ENCODE measurements at regions not wholly inside any gene's neighbourhood (a gene's known extent, or its start where the extent isn't known, plus 50 kb on each side); places are given as distances from the start of the nearest gene placed in this dataset.

DNA sequence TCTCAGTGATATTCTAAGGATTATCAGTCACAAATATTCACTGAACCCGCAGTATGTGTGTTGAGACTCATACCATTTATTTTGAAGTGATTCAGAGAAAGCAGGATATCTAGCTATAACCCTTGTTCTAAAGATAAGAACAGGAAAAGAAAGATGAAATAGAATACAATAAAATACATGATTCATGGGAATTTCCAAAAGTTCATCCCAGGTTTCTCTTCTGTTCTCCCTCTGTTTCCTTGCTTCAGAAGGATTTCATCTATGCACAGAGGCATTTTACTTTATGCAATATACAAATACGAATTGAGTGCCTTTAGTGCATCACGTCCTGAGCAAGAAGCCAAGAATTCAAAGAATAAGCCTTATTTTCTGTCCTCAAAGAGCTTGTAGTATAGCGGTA is 274.4 kb upstream of the GPC6 start:
- Mint-ChIP-seq H3K4me1 (peaks cover 23% of the 10 kb centered on the region), H3K36me3 (no peaks in the 10 kb centered on the region), H3K4me3 (no peak overlapping the region), H3K9me3 (no peaks in the 10 kb centered on the region), H3K27me3 (ENCODE audit: low read depth) (no peaks in the 10 kb centered on the region), H3K27ac (peak overlapping the region; percentile 55)
- TF ChIP-seq, protein P1, sequence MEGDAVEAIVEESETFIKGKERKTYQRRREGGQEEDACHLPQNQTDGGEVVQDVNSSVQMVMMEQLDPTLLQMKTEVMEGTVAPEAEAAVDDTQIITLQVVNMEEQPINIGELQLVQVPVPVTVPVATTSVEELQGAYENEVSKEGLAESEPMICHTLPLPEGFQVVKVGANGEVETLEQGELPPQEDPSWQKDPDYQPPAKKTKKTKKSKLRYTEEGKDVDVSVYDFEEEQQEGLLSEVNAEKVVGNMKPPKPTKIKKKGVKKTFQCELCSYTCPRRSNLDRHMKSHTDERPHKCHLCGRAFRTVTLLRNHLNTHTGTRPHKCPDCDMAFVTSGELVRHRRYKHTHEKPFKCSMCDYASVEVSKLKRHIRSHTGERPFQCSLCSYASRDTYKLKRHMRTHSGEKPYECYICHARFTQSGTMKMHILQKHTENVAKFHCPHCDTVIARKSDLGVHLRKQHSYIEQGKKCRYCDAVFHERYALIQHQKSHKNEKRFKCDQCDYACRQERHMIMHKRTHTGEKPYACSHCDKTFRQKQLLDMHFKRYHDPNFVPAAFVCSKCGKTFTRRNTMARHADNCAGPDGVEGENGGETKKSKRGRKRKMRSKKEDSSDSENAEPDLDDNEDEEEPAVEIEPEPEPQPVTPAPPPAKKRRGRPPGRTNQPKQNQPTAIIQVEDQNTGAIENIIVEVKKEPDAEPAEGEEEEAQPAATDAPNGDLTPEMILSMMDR (IDR thresholded peaks at IDR 0.05; ENCODE audit: unreplicated experiment) = no peak
- DNase-seq (ENCODE audit: low spot score in 2 of 2, unreplicated experiment in 2 of 2) = no peak

DNA sequence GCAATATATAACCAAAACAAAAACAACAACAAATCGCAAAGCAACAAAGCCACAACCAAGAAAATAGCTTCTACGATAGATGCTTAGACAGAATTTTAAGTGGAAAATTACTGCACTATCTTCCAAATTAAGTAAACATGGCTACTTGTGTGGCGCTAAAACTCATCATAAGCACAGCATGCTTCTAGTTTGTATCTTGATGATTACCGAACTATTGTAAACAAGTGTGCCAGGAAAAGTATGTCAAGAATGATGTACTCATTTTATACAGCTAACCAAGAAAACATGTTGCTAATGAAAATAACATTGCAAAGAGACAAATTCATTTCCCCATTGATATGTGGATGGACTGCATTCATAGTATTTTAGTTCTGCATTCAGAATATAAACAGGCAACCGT is 271.9 kb upstream of the GPC6 start:
- Mint-ChIP-seq H3K9me3 (peaks cover 7% of the 10 kb centered on the region), H3K27me3 (ENCODE audit: low read depth) (no peaks in the 10 kb centered on the region), H3K36me3 (no peaks in the 10 kb centered on the region), H3K27ac (no peak overlapping the region), H3K4me3 (no peak overlapping the region), H3K4me1 (peaks cover 23% of the 10 kb centered on the region)
- DNase-seq (ENCODE audit: low spot score in 2 of 2, unreplicated experiment in 2 of 2) = no peak
- TF ChIP-seq, protein P1 (IDR thresholded peaks at IDR 0.05; ENCODE audit: unreplicated experiment) = no peak

DNA sequence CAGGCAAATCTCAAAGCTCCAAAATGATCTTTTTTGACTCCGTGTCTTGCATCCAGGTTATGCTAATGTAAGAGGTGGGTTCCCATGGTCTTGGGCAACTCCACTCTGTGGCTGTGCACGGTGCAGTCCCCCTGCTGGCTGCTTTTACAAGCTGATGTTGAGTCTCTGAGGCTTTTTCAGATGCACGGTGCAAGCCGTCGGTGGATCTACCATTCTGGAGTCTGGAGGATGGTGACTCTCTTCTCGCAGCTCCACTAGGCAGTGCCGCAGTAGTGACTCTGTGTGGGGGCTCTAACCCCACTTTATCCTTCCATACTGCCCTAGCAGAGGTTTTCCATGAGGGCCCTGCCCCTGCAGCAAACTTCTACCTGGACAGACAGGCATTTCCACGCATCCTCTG is 266.8 kb upstream of the GPC6 start:
- TF ChIP-seq, protein P1 (IDR thresholded peaks at IDR 0.05; ENCODE audit: unreplicated experiment) = no peak
- DNase-seq (ENCODE audit: low spot score in 2 of 2, unreplicated experiment in 2 of 2) = no peak
- H3K4me3 Mint-ChIP-seq = no peak overlapping the region
- peaks cover 24% of the 10 kb centered on the region for H3K9me3 Mint-ChIP-seq
- H3K4me1 Mint-ChIP-seq = no peaks in the 10 kb centered on the region
- H3K27me3 Mint-ChIP-seq (ENCODE audit: low read depth) = no peaks in the 10 kb centered on the region
- peaks cover 5% of the 10 kb centered on the region for H3K36me3 Mint-ChIP-seq
- H3K27ac Mint-ChIP-seq = no peak overlapping the region

DNA sequence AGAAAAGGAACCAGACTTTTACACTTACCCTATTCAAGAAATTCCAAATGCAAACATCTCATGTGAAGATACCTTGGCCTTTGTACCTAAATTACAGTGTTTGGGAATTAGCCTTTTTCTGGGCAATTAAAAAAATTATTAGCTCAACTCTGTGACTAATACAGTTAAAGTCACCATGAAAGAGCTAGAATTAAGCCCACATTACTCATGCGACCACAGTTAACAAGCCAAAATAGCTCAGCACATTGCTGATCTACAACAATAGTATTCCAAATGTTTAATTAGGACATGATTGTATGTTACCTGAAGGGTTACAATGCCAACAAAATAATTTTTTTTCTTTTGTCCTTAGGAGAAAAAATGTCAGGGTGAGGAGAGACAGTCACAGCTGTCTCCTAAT is 263.6 kb upstream of the GPC6 start:
- H3K36me3 Mint-ChIP-seq = peaks cover 5% of the 10 kb centered on the region

DNA sequence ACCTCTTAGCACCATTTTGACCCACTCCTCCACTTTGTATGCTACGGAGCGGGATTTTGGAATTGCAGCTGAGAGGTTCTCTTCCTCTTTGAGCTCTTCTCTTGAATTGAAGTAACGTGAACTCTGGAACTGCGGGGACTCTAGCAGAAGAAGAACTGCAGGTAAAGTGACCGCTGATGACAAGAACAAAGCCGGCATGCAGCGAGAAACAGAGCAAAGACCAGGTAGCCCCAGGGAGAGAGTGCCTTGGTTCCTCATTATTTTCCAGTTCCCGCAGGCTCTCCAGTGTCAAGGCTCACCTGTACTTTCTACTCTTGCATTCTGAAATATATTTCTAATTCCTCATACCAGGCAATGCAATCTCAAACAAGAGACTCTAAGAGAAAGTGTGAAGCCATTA is 260.3 kb upstream of the GPC6 start:
- TF ChIP-seq, protein P1 (IDR thresholded peaks at IDR 0.05; ENCODE audit: unreplicated experiment) = no peak
- H3K36me3 Mint-ChIP-seq = peaks cover 4% of the 10 kb centered on the region
- no peaks in the 10 kb centered on the region for H3K27me3 Mint-ChIP-seq (ENCODE audit: low read depth)
- H3K4me1 Mint-ChIP-seq = no peaks in the 10 kb centered on the region
- no peak overlapping the region for H3K27ac Mint-ChIP-seq
- DNase-seq (ENCODE audit: low spot score in 2 of 2, unreplicated experiment in 2 of 2) = no peak
- no peak overlapping the region for H3K4me3 Mint-ChIP-seq
- peaks cover 8% of the 10 kb centered on the region for H3K9me3 Mint-ChIP-seq

More for the DNA sequence above, 263.6 kb upstream of the GPC6 start:
- Mint-ChIP-seq H3K4me3 (no peak overlapping the region), H3K27me3 (ENCODE audit: low read depth) (no peaks in the 10 kb centered on the region), H3K9me3 (peaks cover 24% of the 10 kb centered on the region), H3K4me1 (no peaks in the 10 kb centered on the region), H3K27ac (no peak overlapping the region)
- TF ChIP-seq, protein P1 (IDR thresholded peaks at IDR 0.05; ENCODE audit: unreplicated experiment) = no peak
- no peak for DNase-seq (ENCODE audit: low spot score in 2 of 2, unreplicated experiment in 2 of 2)

DNA sequence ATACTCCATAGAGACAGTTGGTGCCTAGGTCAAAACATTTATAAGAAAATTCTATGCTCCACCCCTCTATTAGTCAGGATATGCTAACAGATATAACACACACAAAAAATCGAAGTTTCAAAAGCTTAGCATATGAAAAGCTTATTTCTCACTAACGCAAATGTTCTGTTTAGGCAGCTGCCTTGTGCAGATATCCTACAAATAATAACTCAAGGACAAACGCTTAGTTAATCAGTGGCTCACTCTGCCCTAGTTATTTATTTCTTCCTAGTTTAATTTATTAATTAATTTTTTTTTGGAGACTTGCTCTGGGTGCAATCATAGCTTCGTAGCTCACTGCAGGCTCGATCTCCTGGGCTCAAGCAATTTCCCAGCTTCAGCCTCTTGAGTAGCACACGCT is 259.7 kb upstream of the GPC6 start:
- H3K27ac Mint-ChIP-seq = no peak overlapping the region
- TF ChIP-seq, protein P1 (IDR thresholded peaks at IDR 0.05; ENCODE audit: unreplicated experiment) = no peak
- no peaks in the 10 kb centered on the region for H3K4me1 Mint-ChIP-seq
- peaks cover 5% of the 10 kb centered on the region for H3K9me3 Mint-ChIP-seq
- no peak overlapping the region for H3K4me3 Mint-ChIP-seq
- peaks cover 2% of the 10 kb centered on the region for H3K36me3 Mint-ChIP-seq
- H3K27me3 Mint-ChIP-seq (ENCODE audit: low read depth) = no peaks in the 10 kb centered on the region
- DNase-seq (ENCODE audit: low spot score in 2 of 2, unreplicated experiment in 2 of 2) = no peak

All from mesothelial cell of epicardium (in vitro differentiated cells).